ENCODE measurements at regions not wholly inside any gene's neighbourhood (a gene's known extent, or its start where the extent isn't known, plus 50 kb on each side); places are given as distances from the start of the nearest gene placed in this dataset.
"Not testable (repeated sequence)": the region's sequence is repeated elsewhere in the genome, so short reads cannot be mapped to it uniquely, and the experiment has no call there.

DNA sequence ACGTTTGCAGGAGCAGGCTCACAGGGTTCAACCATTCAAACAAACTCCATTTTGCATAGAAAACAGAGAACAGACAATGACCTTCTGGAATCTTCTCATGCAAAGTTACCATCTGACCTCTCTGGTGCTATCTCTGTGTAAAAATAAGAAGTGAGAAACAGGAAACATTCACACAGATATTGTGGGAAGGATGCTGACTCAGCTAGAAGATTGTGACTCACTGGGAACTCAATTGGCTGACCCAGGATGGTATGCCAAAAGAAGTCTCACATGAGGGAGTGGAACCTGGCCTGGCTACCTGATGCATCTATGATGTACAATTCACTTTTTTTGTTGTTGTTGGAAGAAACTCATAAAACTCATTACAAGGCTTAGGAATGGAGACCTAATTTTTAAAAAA lies 61.1 kb upstream of the TBX18 start:
- DNase-seq (ENCODE audit: low read depth, low spot score) = no peak
- no peaks in the 10 kb centered on the region for H3K9me3 ChIP-seq (ENCODE audit: low read depth, low read length)

DNA sequence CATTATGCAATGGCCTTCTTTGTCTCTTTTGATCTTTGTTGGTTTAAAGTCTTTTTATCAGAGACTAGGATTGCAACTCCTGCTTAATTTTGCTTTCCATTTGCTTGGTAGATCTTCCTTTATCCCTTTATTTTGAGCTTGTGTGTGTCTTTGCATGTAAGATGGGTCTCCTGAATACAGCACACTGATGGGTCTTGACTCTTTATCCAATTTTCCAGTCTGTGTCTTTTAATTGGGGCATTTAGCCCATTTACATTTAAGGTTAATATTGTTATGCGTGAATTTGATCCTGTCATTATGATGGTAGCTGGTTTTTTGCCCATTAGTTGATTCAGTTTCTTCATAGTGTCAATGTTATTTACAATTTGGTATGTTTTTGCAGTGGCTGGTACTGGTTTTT lies 56.9 kb upstream of the TBX18 start:
- H3K9me3 ChIP-seq (ENCODE audit: low read depth, low read length); DNase-seq (ENCODE audit: low read depth, low spot score); H3K36me3 ChIP-seq (ENCODE audit: insufficient read depth, low read length); H3K4me3 ChIP-seq; H3K9ac ChIP-seq (ENCODE audit: insufficient read length); H3K27ac ChIP-seq: not testable (repeated sequence)

More for the DNA sequence above, 61.1 kb upstream of the TBX18 start:
- no peaks in the 10 kb centered on the region for H3K36me3 ChIP-seq (ENCODE audit: insufficient read depth, low read length)
- no peak for TF ChIP-seq FOXP2 (optimal IDR thresholded peaks at IDR 0.05; ENCODE audit: control extremely low read depth, extremely low read length, insufficient read depth)
- no peak for TF ChIP-seq EZH2 (IDR thresholded peaks at IDR 0.05)
- TF ChIP-seq POLR2AphosphoS5 (IDR thresholded peaks at IDR 0.05; ENCODE audit: borderline replicate concordance, low read depth, low read length) = no peak
- no peak overlapping the region for H3K9ac ChIP-seq (ENCODE audit: insufficient read length)
- no peak overlapping the region for H3K27ac ChIP-seq
- H3K4me3 ChIP-seq = no peak overlapping the region

DNA sequence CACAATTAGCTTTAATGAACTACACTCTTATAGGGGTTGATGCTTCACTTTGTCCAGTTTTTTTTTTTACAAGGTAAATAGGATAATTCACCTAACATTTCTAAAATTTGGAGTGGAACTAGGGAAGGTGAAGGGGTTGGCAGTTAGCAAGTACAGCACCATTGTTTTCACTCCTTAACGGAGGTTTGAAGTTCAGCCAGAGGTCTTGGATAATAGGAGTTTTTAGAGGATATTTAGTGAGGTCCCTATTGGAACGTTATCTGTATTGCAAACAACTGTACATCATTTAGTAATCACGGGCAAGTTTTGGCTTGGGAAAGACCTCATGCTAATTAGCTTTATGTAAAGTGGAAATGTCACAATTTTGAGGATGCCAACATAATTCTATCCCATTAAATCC lies 52.3 kb upstream of the TBX18 start:
- no peak for DNase-seq (ENCODE audit: low read depth, low spot score)
- Histone ChIP-seq H3K9me3 (ENCODE audit: low read depth, low read length) (no peaks in the 10 kb centered on the region), H3K36me3 (ENCODE audit: insufficient read depth, low read length) (no peaks in the 10 kb centered on the region), H3K27ac (no peak overlapping the region), H3K4me3 (no peak overlapping the region), H3K9ac (ENCODE audit: insufficient read length) (no peak overlapping the region)
- TF ChIP-seq EZH2 (IDR thresholded peaks at IDR 0.05) = no peak
- no peak for TF ChIP-seq POLR2AphosphoS5 (IDR thresholded peaks at IDR 0.05; ENCODE audit: borderline replicate concordance, low read depth, low read length)
- TF ChIP-seq FOXP2 (optimal IDR thresholded peaks at IDR 0.05; ENCODE audit: control extremely low read depth, extremely low read length, insufficient read depth) = no peak

GRCh38 chr6:84815896-84816735 lies 51.7 kb upstream of the TBX18 start:
- H3K27ac ChIP-seq = no peak overlapping the region
- DNase-seq (ENCODE audit: low read depth, low spot score) = no peak
- no peaks in the 10 kb centered on the region for H3K9me3 ChIP-seq (ENCODE audit: low read depth, low read length)
- no peaks in the 10 kb centered on the region for H3K36me3 ChIP-seq (ENCODE audit: insufficient read depth, low read length)
- no peak overlapping the region for H3K9ac ChIP-seq (ENCODE audit: insufficient read length)
- TF ChIP-seq FOXP2 (optimal IDR thresholded peaks at IDR 0.05; ENCODE audit: control extremely low read depth, extremely low read length, insufficient read depth) (no peak), EZH2 (IDR thresholded peaks at IDR 0.05) (no peak), POLR2AphosphoS5 (IDR thresholded peaks at IDR 0.05; ENCODE audit: borderline replicate concordance, low read depth, low read length) (no peak)
- no peak overlapping the region for H3K4me3 ChIP-seq
